Smooth muscle cell of the brain vasculature (primary cell): ENCODE measurements at regions not wholly inside any gene's neighbourhood (a gene's known extent, or its start where the extent isn't known, plus 50 kb on each side); places are given as distances from the start of the nearest gene placed in this dataset.

Experiments used
- DNase-seq: peaks from one replicate; pipeline ENCODE4 v3.0.0-alpha.2; 2012; ENCODE audit warnings: low read depth, low spot score

DNA sequence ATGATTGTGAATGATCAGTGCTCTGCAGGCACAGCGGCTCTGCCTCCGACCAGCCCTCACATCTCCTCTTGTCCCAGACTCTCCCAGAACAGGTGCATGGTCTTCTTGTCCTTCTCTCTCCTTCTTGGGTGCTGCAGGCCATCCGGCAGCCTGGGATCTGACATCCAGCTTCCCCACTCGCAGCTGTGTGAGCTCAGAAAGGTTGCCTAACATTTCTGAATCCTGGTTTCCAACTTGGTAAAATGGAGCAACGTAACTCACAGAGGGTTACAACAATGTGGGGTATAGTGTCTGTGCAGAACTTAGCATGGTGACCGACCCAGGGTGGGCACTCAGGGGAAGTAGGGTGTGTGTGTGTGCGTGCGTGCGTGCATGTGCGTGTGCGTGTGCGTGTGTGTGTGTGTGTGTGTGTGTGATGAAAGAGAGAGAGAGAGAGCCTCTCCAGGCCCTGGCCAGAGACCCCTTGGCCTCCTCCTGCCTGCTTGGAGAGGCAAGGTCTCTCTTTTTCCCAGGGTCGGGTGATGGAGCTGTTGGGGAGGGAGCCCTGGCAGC is 110.1 kb downstream of the SNX5 start:
- no peak for DNase-seq

DNA sequence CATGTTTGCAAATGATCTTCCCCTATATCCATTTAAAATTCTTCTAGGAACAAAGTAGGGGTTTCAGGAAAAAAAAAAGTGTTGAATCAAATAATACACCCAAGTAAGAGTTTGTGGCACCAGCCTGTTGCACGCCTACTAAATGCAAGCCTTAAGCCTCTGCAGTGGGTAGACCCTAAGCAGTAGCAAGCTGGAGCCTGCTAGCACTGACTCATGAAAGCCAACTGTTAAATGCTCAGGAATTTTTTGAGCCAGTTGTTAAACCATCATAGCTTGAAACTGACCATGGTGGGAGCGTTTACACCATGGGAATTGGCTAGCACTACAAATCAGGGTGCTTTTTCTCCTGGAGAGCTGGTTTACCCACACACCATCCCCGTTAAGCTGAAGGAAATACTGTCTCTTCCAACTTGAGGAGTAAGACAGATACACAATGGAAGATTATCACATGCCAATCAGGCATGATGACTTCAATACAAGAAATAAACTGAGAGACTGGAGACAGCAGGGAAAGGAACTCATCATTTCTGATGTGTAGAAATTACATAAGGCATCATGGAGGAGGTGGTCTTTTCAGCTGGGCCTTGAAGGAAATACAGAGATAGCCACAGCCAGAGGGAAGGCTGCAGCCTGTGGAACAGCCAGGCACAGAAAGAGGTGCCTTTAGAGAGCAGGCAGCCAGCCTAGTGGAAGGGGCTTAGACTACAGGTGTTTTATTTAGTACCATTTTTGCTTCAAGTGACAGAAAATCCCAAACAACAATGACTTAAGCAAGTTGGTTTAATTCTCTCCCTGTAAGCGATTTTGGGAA is 110.8 kb downstream of the SNX5 start:
- DNase-seq: no peak

DNA sequence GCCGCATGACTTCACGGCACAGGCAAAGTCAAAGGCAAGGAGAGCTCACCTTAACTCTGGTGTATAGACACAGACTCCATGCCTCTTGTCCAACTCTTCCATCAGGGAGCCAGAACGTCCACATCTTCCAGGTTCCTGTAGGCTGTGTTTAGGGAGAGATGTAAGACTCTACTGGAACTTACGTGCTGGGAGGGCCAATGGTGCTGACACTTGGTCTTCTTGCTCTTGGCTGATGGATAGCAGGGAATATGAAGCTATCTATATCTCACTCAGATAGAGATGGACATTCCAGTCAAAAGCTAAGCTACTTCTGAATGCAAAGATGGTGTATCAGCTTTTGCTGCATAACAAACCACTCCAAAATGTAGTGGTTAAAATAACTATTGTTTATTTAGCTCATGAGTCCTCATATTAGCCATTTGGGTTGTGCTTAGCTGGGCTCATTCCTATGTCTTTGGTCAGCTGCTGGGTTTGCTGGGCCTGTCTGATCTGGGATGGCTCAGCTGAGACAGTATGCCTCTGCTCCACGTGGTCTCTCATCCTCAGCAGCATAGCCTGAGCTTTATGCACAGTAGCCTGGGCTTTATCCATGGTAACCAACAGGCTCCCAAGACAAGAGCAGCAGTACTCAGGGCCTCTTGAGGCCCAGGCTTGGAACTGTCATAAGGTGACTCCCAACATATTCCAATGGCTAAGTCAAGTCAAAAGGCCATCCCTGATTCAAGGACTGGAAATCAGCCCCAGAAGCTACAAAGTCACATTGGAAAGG is 111.6 kb downstream of the SNX5 start:
- no peak for DNase-seq

DNA sequence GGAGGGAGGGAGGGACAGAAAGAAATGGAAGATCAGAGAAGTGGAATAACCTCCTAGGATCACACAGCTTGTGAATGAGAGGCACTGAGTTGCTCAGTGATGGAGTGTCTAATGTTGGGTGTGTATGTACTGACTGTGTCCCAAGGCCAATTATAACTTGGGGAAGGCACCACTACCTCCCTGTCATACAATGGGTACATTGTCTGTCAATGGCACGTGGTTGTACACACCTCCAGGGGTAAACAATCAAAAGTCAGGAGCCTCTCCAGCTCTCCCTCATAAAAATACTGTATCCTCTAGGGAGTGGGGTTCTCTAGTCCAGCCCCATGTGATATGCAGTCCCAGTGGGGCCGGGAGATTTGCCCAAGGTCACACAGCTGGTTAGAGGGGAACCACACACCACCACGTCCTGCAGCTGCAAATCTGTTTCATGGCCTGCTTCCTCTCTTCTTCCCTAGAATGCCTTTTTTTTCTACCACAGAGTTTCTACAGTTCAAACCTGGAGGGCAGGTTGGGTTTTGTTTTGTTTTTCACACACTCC is 112.5 kb downstream of the SNX5 start:
- DNase-seq: no peak

DNA sequence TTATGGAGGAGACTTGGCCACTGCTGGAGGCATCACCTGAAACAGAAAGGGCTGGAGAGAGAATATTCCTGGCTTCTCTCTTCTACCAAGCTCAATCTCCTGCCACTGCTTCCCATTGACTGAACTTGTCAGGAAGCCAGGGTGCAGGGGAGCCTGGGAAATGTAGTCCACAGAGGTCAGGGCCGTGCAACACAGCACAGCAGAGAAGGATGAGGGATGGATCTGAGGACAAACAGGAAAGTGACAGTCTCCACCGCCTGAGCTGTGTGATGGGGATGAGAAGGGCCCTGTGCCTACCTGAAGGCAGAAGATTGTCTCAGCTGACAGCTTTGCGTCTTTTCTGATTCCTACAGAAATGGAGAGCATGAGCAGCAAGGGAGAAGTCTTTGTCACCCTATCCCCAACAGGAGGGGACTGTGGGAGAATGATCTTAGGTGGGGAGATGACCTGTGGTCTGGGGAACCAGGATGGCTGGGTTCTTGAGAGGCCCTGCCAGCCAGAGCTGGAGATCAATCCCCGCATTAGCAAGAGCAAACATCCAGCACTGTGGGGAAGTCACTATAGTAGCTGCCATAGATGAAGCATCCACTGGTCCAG is 114.2 kb downstream of the SNX5 start:
- DNase-seq: no peak

DNA sequence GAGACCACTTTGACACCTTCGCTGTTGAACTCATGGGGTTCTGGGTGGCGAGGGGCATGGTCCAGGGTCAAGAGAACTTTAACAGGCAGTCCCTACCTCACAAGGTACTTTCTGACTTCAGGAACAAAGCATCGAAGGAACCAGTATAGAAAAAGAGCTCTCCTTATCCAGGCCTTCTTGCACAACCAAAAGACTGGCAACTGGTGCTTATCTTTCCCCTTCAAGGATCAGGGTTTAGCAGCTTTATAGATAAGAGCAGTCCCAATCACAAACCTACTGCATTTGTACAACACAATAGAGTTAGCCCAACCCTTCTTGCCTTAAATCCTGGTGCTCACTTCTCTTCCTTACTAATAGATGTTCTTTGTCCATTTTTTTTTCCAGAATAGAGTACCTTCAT is 116.3 kb downstream of the SNX5 start:
- DNase-seq: no peak

DNA sequence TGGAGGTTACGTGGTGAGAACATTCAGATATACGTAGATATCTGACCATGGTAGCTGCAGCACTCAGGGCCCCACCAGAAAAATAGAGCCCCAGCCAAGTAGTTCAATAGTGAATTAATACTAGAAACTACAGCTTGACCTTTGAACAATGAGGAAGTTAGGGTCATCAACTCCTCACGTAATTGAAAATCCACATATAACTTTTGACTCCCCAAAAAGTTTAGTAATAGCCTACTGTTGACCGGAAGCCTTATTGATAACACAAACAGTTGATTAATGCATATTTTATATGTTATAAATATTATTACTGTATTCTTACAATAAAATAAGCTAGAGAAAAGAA is 117.9 kb downstream of the SNX5 start:
- DNase-seq: no peak

DNA sequence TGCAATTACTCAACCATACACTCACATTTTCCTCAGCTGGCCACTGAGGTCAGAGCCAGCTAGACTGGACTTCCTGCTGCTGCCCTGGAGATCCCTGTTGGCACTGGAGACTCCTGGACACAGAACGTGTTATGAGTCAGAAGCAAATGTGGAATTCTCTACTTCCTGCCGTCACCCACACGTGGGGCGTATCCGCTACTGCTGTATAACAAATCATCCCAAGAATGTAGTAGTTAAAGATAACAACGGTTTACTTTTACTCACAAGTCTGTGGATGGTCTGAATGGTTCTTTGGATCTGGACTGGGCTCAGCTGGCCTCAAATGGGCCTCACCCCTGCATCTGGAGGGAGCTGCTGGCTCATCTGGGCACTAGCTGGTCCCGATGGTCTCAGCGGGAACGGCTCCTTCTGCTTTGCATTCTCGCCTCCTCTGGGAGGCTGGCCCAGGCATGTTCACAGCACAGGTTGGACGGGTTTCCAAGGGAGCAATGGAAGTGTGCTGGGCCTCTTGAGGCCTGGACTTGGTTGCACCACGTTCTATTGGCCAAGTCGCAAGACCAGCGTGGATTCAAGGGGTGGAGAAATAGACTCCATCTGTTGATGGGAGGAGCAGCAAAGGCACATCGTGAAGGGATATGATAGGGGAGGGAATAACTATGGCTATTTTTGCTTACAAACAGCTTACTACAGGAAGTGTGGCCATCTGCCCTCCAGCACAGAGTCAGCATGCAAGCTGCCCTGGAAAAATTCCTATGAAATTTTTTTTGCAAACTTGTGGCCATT is 118.5 kb downstream of the SNX5 start:
- DNase-seq: peak; percentile 66

DNA sequence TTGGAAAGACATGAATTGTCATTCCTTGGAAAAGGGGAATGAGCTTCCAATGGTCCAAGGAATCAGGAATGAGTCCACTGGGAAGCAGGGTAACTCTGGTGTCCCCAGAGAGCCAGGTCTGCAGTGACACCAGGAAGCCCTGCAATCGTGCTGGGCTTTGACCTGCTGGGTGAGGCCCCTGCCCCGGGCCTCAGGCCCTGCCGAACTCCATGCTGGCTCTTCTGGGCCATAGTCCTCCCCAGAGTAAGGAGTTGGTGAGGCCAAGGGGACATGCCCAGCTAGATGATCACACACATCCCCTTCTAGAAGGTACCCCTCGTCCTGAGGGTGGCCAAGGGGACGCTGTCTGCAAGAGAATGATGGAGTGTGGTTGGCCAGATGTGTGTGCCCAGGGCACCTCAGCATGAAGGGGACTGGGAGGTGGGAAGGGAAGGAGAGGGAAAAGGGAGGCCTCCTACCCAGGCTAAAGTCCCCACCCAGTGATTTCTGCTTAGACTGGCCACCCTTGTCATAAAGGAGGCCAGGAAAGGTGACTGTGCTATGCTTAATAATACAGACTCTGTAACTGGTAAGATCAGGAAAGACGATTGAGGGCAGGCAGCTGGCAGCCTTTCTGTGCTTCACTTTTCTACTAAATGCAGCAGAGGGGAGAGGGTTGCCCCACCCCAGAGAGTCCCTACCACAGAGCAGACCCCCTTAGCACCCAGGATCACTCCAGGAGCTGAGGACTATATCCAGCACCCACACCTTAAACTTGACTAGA is 119.3 kb downstream of the SNX5 start:
- DNase-seq: no peak

DNA sequence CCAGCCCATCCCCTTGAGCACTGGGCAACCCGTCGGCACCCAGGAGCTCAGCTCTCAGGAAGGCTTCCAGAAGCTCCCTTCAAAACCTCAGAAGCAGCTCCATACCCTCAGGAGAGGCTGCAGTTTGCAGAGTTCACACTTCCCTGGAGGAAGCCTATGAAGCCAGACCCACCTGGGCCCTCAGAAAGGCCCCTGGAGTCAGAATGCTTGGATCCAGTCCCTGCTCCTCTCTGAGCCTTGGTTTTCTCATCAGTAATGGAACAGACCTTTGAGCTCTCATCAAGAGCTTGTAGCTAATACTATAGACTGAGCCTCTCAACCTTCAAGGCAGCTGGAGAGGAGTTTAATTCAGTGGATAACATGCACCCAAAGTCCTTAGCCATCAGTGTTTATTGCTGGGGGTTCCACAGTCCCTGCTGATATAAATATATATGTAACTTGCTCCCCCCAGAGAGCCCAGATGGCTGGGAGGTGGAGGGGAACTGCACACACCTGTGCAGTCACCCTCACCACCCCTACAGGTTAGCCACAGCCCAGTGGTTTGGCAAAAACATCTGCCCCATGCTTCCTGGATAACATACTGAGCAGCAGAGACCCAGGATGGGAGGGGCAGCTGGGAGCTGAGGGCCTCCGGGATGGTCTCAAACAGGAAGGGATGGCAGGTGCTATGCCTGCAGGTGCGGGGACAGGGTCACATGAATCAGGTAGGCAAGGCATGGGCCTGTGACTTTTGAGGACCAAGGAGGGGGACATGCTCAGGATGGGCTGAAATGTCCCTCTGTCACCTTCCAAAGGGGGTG is 120.1 kb downstream of the SNX5 start:
- no peak for DNase-seq

DNA sequence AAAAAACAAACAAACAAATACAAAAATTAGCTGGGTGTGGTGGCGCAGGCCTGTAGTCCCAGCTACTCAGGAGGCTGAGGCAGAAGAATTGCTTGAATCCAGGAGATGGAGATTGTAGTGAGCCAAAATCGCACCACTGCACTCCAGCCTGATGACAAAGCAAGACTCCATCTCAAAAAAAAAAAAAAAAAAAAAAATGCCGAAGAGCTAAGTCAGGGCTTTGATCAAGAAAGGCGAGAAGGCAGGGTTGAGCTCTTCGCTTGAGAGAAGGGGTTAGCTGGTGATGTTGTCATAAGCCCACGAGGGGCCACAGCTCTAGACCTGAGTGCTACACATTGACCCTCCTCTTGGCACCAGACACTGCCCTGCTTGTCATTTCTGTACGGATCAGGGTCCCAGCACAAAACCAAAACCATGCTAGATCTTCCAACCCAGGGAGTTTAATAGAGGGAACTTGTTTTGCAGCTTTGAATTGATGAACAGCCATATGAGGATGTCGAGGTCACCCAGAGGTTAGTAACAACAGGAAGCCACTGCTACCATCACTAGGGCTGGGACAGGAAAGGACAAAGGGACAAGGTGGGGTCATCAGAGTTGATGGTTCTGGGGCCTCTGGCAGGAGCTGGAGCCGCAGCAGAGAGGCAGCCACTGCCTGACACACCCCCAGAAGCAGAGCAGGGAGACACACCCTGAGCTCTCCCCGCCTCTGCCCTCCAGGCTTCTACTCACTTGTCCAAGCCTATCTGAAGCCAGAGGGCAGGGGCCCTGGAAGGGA is 122.7 kb downstream of the SNX5 start:
- no peak for DNase-seq

DNA sequence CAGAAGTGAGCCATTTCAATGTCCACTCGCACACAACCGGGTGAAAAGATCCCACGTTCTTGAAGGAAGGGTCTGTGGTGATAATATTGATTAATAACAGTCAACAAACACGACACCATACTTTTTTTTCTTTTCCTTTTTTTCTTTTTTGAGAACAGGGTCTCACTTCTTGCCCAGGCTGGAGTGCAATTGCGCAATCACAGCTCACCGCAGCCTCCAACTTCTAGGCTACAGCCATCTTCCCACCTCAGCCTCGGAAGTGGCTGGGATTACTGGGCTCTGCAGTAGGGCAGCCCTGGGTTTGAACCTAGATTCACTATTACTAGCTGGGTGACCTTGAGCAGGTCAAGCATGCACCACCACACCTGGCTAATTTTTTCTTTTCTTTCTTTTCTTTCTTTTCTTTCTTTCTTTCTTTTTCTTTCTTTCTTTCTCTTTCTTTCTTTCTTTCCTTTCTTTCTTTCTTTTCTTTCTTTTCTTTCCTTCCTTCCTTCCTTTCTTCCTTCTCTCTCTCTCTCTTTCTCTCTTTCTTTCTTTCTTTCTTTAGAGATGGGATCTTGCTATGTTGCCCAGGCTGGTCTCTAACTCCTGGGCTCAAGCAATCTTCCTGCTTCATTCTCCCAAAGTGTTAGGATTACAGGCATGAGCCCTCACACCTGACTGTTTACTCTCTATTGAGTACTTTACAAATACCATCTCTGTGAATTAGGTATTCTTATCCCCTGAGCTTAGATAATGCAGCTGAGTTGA is 123.9 kb downstream of the SNX5 start:
- DNase-seq: no peak

DNA sequence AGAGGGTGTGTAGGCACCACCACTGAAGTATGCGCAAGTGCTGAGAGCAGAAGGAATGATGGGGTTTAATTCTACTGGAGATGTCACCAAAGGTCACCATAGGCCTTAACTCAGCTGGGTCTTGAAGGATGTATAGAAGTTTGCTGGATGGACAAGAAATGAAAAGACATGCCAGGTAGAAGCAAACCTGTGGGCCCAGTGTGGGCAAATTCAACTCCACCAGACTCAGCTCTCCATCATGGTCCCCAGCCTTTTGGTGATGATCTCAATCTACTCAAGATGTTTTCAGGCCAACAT is 124.5 kb downstream of the SNX5 start:
- no peak for DNase-seq

DNA sequence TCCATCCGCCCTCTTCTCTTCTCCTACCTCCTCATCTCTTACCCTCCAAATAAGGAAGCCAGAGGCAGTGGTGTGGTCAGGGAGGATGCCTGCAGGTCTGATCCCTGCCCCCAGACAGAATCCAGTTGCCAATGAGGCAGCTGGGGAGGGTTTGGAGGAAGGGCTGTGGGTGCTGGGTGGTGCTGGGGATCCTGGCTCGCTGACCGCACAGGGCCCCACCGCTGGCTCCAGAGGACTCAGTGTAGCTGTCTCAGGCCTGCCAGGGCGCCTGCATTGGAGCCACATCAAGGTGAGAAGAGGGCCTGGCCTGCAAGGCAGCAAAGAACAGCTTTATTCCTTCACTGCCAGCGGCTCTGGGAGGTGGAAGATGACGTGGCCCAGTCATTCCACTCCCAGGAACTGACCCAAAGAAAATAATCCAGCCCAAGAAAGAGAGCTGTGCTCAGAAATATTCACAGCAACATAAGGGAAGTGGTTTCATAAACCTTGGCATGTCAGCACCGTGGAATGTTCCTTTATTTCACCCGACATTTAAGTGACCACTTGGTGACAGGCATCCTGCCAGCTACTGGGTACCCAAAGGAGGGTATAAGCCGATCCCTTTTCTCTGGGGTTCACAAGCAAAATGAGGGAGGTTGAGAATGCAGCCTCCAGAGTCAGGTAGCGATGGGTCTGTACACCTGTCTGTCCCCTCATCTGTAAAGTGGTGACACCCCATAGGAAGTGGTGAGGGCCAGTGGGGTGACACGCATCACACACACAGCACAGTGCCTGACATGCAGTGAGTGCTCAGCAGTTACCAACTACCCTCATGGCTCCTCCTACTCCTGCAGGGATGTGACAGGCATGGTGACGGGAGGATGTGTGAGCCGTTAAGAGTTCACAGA is 125.1 kb downstream of the SNX5 start:
- DNase-seq: peak; percentile 79

DNA sequence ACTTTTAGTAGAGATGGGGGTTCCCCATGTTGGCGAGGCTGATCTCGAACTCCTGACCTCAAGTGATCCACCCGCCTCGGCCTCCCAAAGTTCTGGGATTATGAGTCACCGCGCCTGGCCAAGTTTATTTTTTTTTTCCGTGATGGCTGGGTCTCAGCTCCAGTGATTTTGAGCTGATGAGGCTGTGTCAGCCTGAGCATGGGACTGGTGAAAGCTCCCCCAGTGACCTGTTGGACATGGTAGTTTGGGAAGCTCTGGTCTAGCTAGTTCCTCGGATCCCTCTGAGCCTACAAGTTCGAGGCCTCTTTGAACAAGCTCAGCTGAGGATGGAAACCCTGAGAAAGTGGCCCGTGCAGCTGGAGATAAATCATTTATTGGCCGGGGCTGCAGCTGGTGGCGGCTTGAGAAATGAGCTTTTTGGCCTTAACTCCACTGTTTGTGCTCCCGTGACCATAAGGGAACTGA is 126.8 kb downstream of the SNX5 start:
- no peak for DNase-seq

DNA sequence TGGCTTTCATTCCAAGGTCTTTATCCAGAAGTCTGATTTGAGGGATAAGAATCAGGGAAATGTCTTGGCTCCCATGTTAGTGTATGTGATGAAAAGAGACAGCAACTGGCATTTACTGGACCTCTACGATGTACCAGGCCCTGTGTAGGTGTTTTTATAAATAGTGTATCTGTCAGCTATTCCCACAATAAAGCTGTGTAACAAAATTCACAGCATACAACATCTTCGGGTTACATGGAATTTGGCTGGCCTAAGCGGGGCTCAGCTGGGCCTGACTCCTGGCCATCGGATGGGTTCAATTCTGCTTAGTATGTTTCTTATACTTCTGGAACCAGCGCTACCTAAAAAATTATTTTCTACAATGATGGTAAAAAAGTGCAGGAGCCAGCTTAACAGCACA is 128.2 kb downstream of the SNX5 start:
- no peak for DNase-seq

DNA sequence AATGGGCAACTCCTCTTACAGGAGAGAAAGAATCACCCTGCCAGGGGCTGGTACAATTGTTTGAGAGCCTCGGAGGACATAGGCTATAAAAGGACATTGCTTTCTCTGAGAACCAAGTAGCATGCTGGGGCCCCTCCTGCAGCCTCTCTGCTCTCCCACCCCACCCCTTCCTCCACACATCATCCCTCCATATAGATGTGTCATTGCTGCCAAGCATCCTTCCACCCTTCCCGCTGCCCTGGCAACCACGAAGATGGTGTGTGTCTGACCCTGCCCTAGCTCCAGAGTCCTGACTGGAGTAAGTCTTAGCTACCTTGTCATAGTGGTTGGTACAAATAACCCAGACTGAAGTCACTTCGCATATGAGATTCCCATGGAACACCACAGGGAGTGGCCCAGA is 129.7 kb downstream of the SNX5 start:
- no peak for DNase-seq

DNA sequence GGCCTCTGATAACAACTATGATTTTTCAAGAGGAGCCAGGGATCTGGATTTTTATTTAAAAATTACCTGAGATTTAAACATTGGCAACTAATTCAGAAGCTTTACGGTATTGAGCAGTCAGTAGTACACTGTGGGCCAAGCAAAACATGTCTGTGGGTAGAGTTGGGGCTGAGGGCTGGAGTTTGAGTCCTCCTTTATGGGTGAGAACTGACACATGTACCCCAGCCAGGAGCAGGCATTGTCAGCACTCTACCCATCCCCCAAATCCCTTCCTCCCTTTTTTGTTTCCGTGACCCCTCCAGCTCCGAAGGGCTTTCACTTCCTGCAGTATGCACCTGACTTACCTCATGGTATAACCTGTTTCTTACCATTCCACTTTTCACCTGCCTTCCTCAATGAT is 131.4 kb downstream of the SNX5 start:
- DNase-seq: no peak
